Right lobe of liver (tissue), 6 donors: ENCODE measurements at regions not wholly inside any gene's neighbourhood (a gene's known extent, or its start where the extent isn't known, plus 50 kb on each side); places are given as distances from the start of the nearest gene placed in this dataset.

Experiments used
- ATAC-seq, 4 donors: fragments of 200-7000 bp; cut with Tn5 transposase; one replicate each; pipeline ENCODE4 v1.9.1; 2020; ENCODE audit warnings: mild to moderate bottlenecking in 4 of 4, moderate library complexity in 4 of 4
- DNase-seq, 3 donors: peaks; one replicate each; pipeline ENCODE4 v3.0.0-alpha.2; 2020
- H3K27ac ChIP-seq, 3 donors: fragments of 200-600 bp; one replicate each; pipeline ENCODE4 v1.8.0; 2022
- H3K27me3 ChIP-seq, 2 donors: fragments of 200-600 bp; one replicate each; pipeline ENCODE4 v1.8.0; 2022
- H3K36me3 ChIP-seq, 4 donors: fragments of 200-600 bp; sonication (generic) in 1 of 4; one replicate each; pipeline versions ENCODE4 v1.5.1 to v1.8.0; 2017 to 2022; ENCODE audit warnings: control low read depth in 1 of 4
- H3K4me1 ChIP-seq, 4 donors: fragments of 200-600 bp; sonication (generic) in 1 of 4; one replicate each; pipeline versions ENCODE4 v1.5.1 to v1.8.0; 2017 to 2022; ENCODE audit warnings: control low read depth in 1 of 4
- H3K4me3 ChIP-seq, 3 donors: fragments of 200-600 bp; one replicate each; pipeline ENCODE4 v1.8.0; 2022
- H3K9me3 ChIP-seq, 4 donors: fragments of 200-600 bp; sonication (generic) in 1 of 4; one replicate each; pipeline versions ENCODE4 v1.5.1 to v1.8.0; 2017 to 2022; ENCODE audit warnings: control low read depth in 1 of 4
- POLR2A ChIP-seq: fragments of 450-650 bp; IDR thresholded peaks from one replicate; pipeline ENCODE4 v1.6.1; 2017; ENCODE audit warnings: antibody characterized with exemption, mild to moderate bottlenecking
- WGBS: methylation state at CpG from one replicate; pipeline ENCODE4 v1.1.6; 2018; ENCODE audit warnings: low coverage, low lambda C conversion rate; ENCODE audit not compliant: insufficient coverage; ENCODE audit errors: missing lambda C conversion rate; 5-methylcytosine and 5-hydroxymethylcytosine counted together
- intact Hi-C, 2 donors: fragments of 100-400 bp; cut with DNase I; formaldehyde crosslinking; loops; one replicate each; pipeline versions ENCODE4 v1.11.2 to v1.14.1; 2022
- TF ChIP-seq, protein P1 (sequence below), 4 donors: fragments of 200-600 bp in 3 of 4; fragments of 450-650 bp in 1 of 4; IDR thresholded peaks; one replicate each; pipeline versions ENCODE4 v1.5.1 to v1.8.0; 2016 to 2022; ENCODE audit warnings: antibody characterized with exemption in 4 of 4, mild to moderate bottlenecking in 2 of 4
- donor health status: DM: no; HTN: yes; CAD: no.
- donor health status: DM: no; HTN: no; CAD: no.
- donor health status: DM: no; HTN: no; CAD: no.
- donor health status: DM: no; HTN: yes; CAD: no.
- donor health status: DM: no; HTN: yes; CAD: no.

DNA sequence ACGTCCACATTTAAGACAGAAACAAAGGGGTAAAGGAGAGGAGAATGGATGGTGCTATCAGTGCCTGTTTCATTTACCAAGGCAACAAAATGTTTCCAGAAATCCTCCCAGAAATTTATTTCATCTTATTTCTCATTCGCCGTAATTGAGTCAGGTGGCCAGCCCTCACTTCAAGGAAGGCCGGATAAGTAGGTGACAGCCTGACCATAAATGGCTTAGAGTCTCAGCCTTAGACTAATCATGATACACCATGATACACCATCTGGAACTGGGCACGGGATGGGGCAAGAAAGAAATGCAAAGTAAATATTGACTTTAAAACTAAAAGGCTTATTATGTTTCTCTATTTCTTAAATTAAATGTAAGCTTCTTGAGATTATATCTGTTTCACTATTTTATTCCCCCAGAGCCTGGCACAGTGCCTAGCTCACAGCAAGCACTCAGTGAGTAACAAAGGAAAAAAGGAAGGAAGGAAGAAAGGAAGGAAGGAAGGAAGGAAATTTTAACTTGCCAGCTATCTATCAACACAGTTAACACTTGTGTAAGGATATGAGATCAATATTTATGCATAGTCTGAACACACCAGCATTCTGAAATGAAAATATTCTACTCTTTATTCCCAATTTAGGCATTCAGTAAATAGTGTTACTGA is 106.1 kb upstream of the FSCB start:
- no peak for TF ChIP-seq POLR2A
- TF ChIP-seq, protein P1, sequence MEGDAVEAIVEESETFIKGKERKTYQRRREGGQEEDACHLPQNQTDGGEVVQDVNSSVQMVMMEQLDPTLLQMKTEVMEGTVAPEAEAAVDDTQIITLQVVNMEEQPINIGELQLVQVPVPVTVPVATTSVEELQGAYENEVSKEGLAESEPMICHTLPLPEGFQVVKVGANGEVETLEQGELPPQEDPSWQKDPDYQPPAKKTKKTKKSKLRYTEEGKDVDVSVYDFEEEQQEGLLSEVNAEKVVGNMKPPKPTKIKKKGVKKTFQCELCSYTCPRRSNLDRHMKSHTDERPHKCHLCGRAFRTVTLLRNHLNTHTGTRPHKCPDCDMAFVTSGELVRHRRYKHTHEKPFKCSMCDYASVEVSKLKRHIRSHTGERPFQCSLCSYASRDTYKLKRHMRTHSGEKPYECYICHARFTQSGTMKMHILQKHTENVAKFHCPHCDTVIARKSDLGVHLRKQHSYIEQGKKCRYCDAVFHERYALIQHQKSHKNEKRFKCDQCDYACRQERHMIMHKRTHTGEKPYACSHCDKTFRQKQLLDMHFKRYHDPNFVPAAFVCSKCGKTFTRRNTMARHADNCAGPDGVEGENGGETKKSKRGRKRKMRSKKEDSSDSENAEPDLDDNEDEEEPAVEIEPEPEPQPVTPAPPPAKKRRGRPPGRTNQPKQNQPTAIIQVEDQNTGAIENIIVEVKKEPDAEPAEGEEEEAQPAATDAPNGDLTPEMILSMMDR (IDR thresholded peaks at IDR 0.05): no peak
- no peak for DNase-seq
- intact Hi-C loops: no loop called here
- Histone ChIP-seq H3K9me3 (no peaks in the 10 kb centered on the region), H3K36me3 (no peaks in the 10 kb centered on the region), H3K4me1 (no peaks in the 10 kb centered on the region), H3K4me3 (no peak overlapping the region), H3K27ac (no peak overlapping the region), H3K27me3 (no peaks in the 10 kb centered on the region)
- no peak for ATAC-seq
- WGBS: 76% methylated on average over 5 of the region's 5 CpGs

GRCh38 chr14:44612002-44612401 is 104.9 kb upstream of the FSCB start:
- TF ChIP-seq POLR2A: no peak
- intact Hi-C loops: no loop called here
- Histone ChIP-seq H3K4me3 (no peak overlapping the region), H3K4me1 (no peaks in the 10 kb centered on the region), H3K9me3 (no peaks in the 10 kb centered on the region), H3K27ac (no peak overlapping the region), H3K36me3 (no peaks in the 10 kb centered on the region), H3K27me3 (no peaks in the 10 kb centered on the region)
- ATAC-seq (no peak), DNase-seq (no peak)
- 49% methylated on average over 4 of the region's 4 CpGs for WGBS

DNA sequence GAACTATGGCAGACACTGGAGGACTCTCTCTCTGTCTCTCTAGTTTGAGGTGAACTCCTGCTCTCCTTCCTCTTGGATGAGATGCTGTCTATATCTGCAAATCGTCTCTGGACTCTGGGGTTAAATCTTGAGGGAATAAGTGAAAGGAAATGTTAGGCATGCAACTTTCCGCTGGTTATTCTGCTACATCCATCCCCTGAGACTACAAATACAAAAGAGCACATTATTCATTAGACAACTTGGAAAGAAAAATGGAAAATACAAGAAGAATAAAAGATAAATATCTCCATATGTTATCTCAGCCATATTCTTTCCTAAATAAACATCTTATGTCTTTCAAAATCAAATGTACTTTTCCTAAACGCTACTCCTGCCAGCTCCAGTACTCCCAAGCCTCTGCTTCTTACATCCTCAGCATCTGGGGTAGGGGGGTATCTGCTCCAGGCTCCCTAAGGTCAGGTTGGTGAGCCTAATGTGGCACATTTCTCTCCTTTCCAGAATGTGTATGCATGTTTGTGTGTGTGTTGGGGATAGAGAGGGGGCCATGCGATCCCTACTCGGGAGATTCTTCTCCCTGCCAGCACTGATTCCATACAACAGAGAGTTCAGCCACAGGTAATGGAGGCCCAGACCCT is 102.9 kb upstream of the FSCB start:
- Histone ChIP-seq H3K27ac (no peak overlapping the region), H3K9me3 (no peaks in the 10 kb centered on the region), H3K27me3 (no peaks in the 10 kb centered on the region), H3K4me3 (no peak overlapping the region), H3K36me3 (no peaks in the 10 kb centered on the region), H3K4me1 (no peaks in the 10 kb centered on the region)
- intact Hi-C loops: no loop called here
- WGBS: 57% methylated on average over 5 of the region's 5 CpGs
- DNase-seq: no peak
- TF ChIP-seq, protein P1 (IDR thresholded peaks at IDR 0.05): no peak
- no peak for TF ChIP-seq POLR2A
- no peak for ATAC-seq

DNA sequence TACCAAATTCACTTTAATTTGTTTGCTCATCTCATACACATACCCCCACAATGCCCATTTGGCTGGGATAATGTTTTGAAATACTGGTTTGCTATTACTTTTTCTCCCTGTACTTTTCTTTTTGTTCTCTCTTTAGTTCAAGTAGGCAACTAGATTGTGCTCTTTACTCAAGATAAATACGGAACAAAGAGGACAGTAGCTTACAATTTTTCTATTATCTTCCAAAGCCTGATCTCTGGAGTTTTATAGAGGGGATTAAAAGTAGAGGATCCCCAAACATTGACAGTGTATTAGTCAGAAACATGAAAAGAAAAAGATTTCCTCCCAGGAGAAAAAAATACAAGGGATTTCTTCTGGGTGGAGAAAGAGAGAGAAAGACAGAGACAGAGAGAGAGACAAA is 102.1 kb upstream of the FSCB start:
- H3K9me3 ChIP-seq: no peaks in the 10 kb centered on the region
- no peak for DNase-seq
- TF ChIP-seq, protein P1 (IDR thresholded peaks at IDR 0.05): no peak
- no peak for TF ChIP-seq POLR2A
- no peak overlapping the region for H3K4me3 ChIP-seq
- no peaks in the 10 kb centered on the region for H3K4me1 ChIP-seq
- 17% methylated on average over 1 of the region's 1 CpG for WGBS
- no peaks in the 10 kb centered on the region for H3K27me3 ChIP-seq
- H3K27ac ChIP-seq: no peak overlapping the region
- intact Hi-C loops: no loop called here
- no peaks in the 10 kb centered on the region for H3K36me3 ChIP-seq
- no peak for ATAC-seq

DNA sequence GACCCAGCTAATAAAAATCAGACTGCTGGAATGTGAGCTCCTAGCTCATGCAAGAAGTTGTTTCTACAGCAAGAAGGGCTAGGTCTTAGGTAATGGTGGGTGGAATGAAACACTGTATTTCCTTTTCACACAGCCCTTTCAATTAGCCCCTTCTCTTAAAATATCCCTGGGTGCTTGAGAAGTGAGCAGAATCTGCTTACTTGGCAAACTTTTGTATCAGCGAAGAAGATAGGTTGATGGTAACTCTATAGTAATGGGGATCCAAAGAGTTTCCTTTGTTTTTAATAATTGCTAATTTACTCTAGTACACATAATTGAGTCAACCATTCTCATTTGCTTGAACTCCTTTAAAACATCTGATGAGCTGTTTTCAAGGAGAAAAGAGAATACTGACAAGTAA is 100.6 kb upstream of the FSCB start:
- intact Hi-C loops: no loop called here
- no peak for TF ChIP-seq POLR2A
- TF ChIP-seq, protein P1 (IDR thresholded peaks at IDR 0.05): no peak
- ATAC-seq (no peak), DNase-seq (no peak)
- 70% methylated on average over 1 of the region's 1 CpG for WGBS
- H3K27ac ChIP-seq: no peak overlapping the region
- H3K4me3 ChIP-seq: no peak overlapping the region
- H3K27me3 ChIP-seq: no peaks in the 10 kb centered on the region
- no peaks in the 10 kb centered on the region for H3K36me3 ChIP-seq
- H3K4me1 ChIP-seq: no peaks in the 10 kb centered on the region
- H3K9me3 ChIP-seq: no peaks in the 10 kb centered on the region
